GM21447 (cell line): ENCODE measurements at regions not wholly inside any gene's neighbourhood (a gene's known extent, or its start where the extent isn't known, plus 50 kb on each side); places are given as distances from the start of the nearest gene placed in this dataset.
"Not testable (repeated sequence)": the region's sequence is repeated elsewhere in the genome, so short reads cannot be mapped to it uniquely, and the experiment has no call there.

Experiments used
- ATAC-seq: cut with Tn5 transposase; IDR thresholded peaks from one replicate; pipeline ENCODE4 v1.9.1; 2021; ENCODE audit not compliant: unreplicated experiment

- ATAC-seq: no peak
Observed at GRCh38 chr13:84641491-84641890, 759.2 kb upstream of the SLITRK1 start.

- no peak for ATAC-seq
Observed at GRCh38 chr13:84640691-84641090, 758.4 kb upstream of the SLITRK1 start.

GRCh38 chr13:84630476-84630875 is 748.2 kb upstream of the SLITRK1 start:
- no peak for ATAC-seq

DNA sequence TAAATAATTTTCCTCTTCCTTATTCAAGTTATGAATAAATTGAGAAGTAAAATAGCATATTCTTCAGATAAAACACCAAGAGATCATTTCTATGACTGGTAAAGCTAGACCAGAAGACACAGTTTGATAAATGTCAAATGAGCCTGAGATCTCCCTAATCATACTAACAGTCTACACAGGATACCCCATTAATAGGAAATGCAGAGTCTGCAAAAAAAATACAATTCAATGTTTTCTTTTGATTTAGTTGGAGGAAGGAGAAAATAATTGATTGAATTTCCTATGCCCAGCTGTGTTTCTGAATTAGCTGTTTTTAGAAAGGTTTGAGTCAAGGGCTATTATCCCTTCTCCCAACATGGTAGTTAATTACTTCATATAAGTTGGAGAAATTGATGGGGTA is 734.6 kb upstream of the SLITRK1 start:
- no peak for ATAC-seq

- no peak for ATAC-seq
Observed at GRCh38 chr13:84609716-84610115, 727.4 kb upstream of the SLITRK1 start.

DNA sequence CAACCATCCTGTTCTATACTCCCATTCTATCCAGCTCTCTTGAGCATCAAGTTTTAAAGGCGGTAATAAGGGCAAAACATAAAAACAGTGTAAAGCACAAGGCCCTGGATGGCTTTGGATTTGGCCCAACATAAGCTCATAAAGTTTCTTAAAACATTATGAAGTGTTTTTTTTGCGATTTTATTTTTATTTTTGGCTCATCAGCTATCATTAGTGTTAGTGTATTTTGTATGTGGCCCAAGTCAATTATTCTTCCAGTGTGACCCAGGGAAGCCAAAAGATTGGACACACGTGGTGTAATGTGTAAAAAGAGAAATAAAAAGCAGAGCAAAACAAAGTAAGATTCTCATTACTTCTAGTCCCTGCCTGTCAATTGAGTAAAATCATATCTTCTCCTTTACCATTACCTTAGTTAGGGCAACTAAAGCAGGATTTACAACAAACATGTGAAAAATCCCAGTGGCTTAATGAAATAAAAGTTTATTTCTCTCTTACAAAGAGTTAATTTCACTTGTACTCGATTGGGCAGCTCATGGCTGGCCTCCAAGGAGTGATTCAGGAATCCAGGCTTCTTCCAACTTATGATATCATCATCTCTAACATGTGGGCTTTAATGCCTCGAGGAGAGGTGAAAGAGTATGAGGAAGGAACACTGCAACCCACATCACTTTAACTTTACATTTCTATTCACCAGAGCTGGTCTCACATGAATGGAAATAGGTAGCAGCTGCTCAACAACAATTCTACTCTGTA is 725.2 kb upstream of the SLITRK1 start:
- ATAC-seq: no peak

DNA sequence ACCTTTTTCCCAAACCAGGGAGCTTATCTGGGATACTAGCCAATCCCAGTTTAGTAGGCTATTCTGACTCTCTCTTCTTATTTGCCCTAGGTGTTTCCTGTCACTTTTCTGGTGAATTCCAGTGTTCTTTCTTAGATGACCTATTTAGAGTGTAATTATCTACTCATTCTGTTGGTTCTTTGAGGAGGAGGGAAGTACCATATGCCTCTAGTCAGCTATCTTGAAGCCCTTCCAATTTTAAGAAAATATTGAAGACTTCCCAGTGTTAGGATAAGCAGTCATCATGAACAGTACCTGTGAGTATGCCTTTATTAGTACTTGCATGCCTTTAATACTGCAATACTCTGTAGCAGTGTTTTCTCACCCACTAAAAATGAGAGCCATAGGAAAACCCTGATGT is 724.3 kb upstream of the SLITRK1 start:
- ATAC-seq: no peak

DNA sequence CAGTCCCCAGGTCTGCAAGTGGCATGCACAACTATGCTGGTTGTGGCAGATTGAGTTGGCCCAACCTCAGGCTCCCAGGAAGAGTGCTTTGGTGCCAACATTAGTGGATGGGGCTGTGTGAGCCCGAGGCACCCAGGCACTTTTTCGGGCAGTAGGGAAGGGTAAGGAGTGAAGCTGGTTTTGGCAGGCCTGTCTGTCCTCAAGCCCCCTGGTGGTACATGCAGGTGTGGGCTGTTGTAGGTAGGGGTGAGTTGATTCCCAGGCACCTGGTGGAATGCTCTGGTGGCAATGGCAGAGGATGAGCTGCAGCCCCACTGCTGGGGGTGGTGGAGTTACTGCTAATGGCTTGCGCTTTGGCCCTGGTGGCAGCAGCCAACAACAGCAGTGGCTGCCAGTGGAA is 723.7 kb upstream of the SLITRK1 start:
- ATAC-seq: no peak

DNA sequence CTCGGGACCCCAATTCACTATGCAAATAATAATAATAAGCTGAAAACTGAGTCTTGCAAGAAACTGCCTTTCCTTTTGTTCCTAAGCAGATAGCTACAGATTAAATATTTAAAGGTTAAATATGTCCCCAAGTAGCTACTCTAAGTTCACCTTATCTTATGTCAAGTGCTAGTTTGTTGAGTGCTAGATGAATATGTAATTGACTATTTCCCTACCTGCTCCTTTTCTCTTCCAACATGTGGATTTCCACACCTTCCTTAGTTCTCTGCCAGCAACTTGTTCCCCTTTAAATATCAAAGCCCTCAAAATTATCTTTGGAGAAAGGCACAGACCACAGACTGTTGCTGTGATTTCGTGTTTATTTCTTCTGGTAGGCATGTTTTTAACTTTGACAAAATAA is 709.2 kb upstream of the SLITRK1 start:
- no peak for ATAC-seq

DNA sequence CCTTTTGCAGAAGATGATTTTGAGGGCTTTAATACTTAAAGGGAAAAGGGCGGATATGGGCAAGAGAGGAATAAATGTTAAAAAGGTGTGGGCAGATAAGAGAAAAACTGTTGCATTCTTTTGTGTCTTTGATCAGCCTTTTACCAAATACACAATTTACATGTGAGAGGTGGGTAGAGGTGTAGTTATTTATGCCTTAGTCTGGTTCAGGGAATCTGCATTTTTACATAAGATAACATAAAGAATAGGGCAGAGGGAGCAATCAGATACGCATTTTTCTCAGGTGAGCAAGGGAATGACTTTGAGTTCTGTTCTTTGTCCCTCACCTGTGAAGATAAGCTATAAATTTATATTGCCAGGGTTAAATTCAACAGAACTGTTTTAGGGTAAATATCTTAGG is 708.4 kb upstream of the SLITRK1 start:
- no peak for ATAC-seq

GRCh38 chr13:84588023-84588422 is 705.7 kb upstream of the SLITRK1 start:
- no peak for ATAC-seq

- ATAC-seq: not testable (repeated sequence)
Observed at GRCh38 chr13:84579901-84580300, 697.6 kb upstream of the SLITRK1 start.

- ATAC-seq: no peak
Observed at GRCh38 chr13:84574851-84575250, 692.6 kb upstream of the SLITRK1 start.

- ATAC-seq: no peak
Observed at GRCh38 chr13:84571264-84571663, 689.0 kb upstream of the SLITRK1 start.

DNA sequence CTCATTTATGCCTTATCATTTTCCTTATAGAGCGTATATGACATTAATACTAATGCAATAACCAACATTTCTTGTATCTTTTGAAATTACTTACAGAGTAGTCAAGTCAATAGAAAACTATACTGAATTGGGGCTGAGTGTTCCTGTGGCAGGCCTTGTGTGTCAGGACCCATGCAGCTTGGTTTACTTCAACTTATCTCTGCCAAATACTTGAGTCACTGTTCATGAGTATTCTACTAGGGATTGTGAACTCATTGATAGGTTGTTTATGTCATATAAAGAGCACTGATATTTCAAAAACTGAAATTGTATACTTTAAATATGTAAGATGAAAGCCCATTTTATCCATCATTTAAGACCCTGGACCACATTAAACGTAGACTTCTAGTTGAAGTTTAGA is 688.6 kb upstream of the SLITRK1 start:
- ATAC-seq: no peak

DNA sequence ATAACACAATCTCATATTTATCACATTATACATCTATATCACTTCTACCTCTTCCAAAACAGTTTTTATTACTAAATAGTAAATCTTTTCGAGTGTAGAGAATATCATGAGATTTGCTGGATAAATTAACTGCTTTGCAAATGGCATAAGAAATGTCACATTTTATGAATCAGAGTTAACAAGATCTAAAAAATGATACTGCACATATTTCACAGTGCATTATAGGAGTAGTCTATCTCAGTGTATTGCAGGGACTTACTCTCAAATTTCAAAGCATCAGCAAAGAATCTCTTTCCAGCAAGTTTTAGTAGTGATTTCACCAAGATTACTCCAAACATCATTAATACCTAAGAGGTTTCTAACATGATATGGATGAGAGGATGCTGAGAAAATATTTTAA is 687.1 kb upstream of the SLITRK1 start:
- ATAC-seq: no peak

- no peak for ATAC-seq
Observed at GRCh38 chr13:84567848-84568247, 685.6 kb upstream of the SLITRK1 start.

- ATAC-seq: no peak
Observed at GRCh38 chr13:84566780-84567179, 684.5 kb upstream of the SLITRK1 start.

DNA sequence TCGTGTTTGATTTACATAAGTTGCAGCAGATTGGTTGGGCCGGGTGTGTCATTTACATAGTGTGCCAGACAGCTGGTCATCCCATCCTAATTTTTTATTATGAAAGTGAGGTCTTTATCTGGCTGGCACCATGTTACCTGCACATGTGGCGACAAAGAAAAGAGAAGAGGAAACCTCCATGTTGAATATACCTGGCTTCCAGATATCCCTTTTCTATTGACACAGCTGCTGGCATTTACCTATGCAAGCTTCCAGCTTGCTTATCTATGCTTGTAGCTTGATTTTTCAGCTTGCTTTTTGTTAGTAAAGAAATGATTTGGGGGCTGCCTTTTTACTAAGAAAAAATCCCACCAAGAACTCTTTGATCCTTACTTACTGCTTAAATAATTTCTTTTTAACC is 681.3 kb upstream of the SLITRK1 start:
- ATAC-seq: no peak

DNA sequence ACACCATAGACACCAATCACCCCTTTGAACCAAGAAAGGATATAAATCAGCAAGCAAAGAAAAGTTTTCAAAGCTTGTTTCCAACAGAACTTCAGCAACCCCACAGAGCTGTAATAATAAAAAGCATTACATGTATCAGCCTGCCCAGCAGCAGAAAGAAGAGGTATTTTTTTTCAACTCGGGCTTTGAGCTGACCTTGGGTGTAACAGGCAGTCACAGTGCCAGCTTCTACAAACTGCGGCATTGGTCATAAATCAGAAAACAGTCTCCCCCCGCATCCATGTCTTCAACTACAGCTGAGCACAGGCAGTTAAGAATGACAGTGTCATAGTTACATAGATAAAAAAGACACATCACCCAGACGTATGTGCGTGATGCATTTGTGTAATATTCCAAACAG is 671.0 kb upstream of the SLITRK1 start:
- no peak for ATAC-seq

- ATAC-seq: no peak
Observed at GRCh38 chr13:84543962-84544361, 661.7 kb upstream of the SLITRK1 start.

- ATAC-seq: no peak
Observed at GRCh38 chr13:84542348-84542747, 660.1 kb upstream of the SLITRK1 start.

GRCh38 chr13:84536906-84537305 is 654.6 kb upstream of the SLITRK1 start:
- ATAC-seq: no peak
